DMS79 treated with DMSO at 0.1 percent for 48 hours (cell line): ENCODE measurements at regions not wholly inside any gene's neighbourhood (a gene's known extent, or its start where the extent isn't known, plus 50 kb on each side); places are given as distances from the start of the nearest gene placed in this dataset.
"Not testable (repeated sequence)": the region's sequence is repeated elsewhere in the genome, so short reads cannot be mapped to it uniquely, and the experiment has no call there.

Experiments
- DNase-seq: peaks from one replicate; lab custom pipeline; 2025; lab: John Stamatoyannopoulos, UW

GRCh38 chr12:4156317-4156716 lies 117.2 kb upstream of the CCND2 start:
- no peak for DNase-seq

GRCh38 chr12:4154672-4155225 lies 118.8 kb upstream of the CCND2 start:
- no peak for DNase-seq

- no peak for DNase-seq
Observed at GRCh38 chr12:4153343-4153892, 120.1 kb upstream of the CCND2 start.

- DNase-seq, result no peak
Observed at GRCh38 chr12:4152145-4152795, 121.3 kb upstream of the CCND2 start.

GRCh38 chr12:4151362-4152121 lies 122.0 kb upstream of the CCND2 start:
- no peak for DNase-seq

GRCh38 chr12:4150355-4150754 lies 123.2 kb upstream of the CCND2 start:
- not testable (repeated sequence) for DNase-seq

- no peak for DNase-seq
Observed at GRCh38 chr12:4148418-4149056, 125.0 kb upstream of the CCND2 start.

GRCh38 chr12:4147031-4147481 lies 126.5 kb upstream of the CCND2 start:
- no peak for DNase-seq

GRCh38 chr12:4145990-4146859 lies 127.3 kb upstream of the CCND2 start:
- no peak for DNase-seq

GRCh38 chr12:4144676-4145075 lies 128.9 kb upstream of the CCND2 start:
- no peak for DNase-seq

- no peak for DNase-seq
Observed at GRCh38 chr12:4143896-4144295, 129.7 kb upstream of the CCND2 start.

GRCh38 chr12:4141348-4142270 lies 132.0 kb upstream of the CCND2 start:
- no peak for DNase-seq

GRCh38 chr12:4140581-4141301 lies 132.8 kb upstream of the CCND2 start:
- DNase-seq, result no peak

GRCh38 chr12:4139191-4139590 lies 134.4 kb upstream of the CCND2 start:
- no peak for DNase-seq

GRCh38 chr12:4138532-4138931 lies 135.0 kb upstream of the CCND2 start:
- DNase-seq, result not testable (repeated sequence)

GRCh38 chr12:4138051-4138450 lies 135.5 kb upstream of the CCND2 start:
- no peak for DNase-seq

GRCh38 chr12:4137441-4137840 lies 136.1 kb upstream of the CCND2 start:
- DNase-seq, result no peak

GRCh38 chr12:4137015-4137414 lies 136.5 kb upstream of the CCND2 start:
- no peak for DNase-seq

- DNase-seq, result no peak
Observed at GRCh38 chr12:4135919-4136605, 137.5 kb upstream of the CCND2 start.
